ENCODE measurements at regions not wholly inside any gene's neighbourhood (a gene's known extent, or its start where the extent isn't known, plus 50 kb on each side); places are given as distances from the start of the nearest gene placed in this dataset.
"Not testable (repeated sequence)": the region's sequence is repeated elsewhere in the genome, so short reads cannot be mapped to it uniquely, and the experiment has no call there.

DNA sequence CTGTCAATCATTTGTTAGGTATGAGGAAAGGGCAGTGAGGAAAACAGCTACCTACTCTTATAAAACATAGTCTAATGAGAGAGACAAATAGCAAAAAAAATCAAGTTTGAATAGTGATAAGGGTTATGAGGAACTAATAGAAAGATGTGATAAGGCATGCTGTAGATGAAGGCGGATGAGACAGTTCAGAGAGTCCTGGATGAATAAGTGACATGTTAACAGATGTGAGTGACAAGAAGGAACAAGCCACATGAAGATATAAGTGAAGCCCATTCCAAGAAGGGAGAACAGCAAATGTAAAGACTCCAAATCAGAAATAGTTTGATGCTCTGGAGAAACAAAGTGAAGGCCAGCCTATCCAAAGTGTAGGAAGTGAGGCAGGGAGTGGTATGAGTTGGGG is 154.1 kb upstream of the SYT10 start:
- DNase-seq: no peak

DNA sequence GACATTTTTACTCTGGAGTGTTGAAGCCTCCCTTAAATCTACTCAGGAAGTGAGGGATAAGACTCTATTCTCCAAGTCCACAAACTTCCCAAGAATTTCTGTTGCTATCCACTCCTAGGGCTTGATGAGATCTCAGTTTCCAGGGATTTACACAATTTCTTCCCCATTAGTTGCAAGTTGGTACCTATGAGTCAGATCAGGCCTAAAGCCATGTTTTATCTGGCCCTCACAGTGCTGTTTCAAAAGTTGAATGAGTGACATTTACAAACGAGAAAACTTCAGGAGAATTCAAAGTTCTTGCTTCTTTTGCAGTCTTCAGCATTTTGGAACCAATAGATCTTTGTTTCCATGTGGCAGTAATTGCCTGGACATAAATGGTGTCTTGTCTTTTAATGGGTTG is 156.4 kb upstream of the SYT10 start:
- DNase-seq: no peak

DNA sequence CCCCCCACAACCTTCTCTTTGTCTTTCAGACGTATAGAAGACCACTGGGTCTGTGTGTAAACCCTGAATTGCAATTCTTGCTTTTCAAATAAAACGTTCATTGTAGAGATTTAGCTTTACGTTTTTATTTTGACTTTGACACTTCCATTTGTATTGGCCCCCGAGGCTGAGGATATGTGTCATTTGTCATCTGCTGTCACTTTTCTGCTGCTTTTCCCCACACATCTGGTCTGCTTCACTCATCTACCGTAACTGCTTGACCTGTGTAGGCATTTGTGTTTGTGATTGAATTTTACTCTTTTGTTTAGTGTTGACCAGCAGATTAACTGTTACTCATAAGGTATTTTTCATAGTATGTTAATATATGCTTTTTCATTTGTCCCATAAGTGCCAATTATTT is 157.2 kb upstream of the SYT10 start:
- no peak for DNase-seq

DNA sequence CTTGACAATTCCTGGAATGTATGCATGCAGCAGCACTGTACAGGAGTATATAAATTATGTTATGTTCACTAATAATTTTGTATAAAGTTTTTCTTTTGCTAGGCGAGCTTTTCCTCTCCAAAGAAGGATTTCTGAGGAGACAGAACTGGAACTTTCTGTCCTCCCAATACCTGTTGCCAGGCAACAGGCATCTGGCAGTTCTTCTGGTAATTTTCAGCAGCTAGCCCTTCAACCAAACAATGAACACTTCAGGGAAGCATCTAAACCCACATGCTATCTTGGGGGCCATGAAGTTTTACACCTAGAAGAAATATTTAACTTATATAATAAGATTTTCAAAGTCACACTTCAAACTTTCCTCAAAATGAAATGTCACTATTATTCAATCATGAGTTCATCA is 162.9 kb upstream of the SYT10 start:
- DNase-seq: peak; percentile 5

DNA sequence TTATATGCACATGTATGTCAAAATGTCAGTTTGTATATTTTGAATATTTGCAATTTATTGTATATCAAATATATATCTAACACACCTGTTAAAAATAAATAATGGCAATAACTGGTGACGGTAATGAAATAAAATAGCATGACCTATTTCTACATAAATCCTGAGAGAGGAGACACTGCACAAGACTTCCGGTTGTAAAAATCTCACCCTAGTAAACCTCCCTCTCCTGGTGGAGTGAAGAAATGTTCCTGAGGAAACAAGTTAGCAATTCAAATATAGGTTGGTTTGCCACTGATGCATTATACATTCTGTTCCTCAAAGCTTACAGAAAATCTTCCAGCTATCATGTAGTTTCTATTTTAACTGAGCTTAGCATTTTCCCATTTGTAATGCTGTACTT is 166.1 kb upstream of the SYT10 start:
- DNase-seq: peak; percentile 17

DNA sequence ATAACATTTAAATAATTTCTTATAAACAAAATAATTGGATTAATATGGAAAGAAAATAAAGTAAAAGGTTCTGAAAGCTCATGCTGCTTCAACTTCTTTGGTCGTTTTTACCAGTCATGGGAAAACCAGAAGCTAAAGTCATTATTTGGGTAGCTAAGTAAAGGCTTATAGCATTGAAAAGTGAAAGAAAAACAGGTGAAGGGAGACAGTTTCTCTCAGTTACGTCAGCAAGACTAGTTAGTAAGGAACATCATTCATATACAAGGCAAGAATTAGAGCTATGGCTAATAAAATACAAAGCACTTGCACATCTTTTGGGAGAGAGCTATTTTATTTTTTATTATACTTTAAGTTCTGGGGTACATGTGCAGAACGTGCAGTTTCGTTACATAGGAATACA is 170.3 kb upstream of the SYT10 start:
- DNase-seq: no peak

DNA sequence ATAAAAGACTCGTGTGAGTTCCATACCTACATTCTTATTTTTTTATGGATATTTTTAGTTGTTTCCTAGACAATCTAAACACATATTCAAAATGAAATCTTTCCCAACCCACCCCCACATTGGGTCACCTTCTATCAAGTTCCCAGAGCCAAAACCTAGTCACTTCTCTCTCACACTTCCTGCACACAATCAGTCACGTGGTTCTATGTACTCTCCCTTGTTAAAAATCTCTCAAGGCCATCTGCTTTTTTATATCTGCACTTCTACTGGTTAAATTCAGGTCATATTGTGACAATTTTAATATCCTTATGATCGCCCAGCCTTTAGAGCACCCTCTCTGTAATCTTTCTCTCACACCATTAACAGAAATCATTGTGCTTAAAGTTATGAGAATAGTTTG is 175.0 kb upstream of the SYT10 start:
- no peak for DNase-seq

DNA sequence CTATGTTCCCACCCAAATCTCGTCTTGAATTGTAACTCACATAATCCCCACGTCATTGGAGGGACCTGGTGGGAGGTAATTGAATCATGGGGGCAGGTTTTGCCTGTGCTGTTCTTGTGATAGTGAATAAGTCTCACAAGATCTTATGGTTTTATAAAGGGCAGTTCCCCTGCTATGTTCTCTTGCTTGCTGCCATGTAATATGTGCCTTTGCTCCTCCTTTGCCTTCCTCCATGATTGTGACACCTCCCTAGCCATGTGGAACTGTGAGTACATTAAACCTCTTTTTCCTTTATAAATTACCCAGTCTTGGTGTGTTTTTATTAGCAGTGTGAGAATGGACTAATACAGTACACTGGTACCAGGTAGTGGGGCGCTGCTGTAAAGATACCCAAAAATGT is 177.6 kb upstream of the SYT10 start:
- DNase-seq: no peak

DNA sequence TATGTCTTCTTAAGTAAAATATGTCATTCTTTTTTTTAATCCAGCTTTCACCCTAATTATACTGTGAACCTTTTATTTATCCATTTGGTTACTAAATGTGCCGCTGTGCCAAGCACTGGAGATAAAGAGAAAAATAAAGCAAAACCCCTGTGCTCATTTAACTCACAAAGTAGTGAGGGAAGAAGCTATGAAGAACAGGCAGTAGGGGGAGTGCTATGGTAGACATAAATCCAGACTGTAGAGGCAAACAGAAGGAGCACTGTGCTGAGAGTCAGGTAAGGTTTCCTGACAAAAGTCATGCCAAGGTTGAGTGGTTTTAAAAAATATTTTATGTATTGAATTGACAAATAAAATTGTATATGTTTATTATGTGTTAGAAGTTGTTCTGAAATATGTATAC is 188.5 kb upstream of the SYT10 start:
- no peak for DNase-seq

DNA sequence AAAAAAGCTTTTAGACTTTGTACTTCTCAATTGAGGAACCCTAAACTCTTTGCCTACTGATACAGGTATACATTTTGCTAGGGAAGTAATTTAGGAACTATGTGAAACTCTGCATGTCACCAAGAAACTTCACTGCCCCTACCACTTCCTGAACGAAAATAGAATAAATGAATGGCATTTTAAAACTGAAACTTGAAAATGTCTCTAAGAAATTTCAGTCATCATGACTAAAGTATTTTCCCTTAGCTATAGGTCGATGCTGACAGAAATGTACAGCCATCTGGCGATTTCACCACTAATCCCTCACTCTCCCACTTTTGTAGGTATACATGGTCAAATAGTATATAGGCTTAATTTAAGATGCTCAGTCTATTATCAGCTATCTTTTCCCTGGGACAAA is 194.9 kb upstream of the SYT10 start:
- DNase-seq: no peak

DNA sequence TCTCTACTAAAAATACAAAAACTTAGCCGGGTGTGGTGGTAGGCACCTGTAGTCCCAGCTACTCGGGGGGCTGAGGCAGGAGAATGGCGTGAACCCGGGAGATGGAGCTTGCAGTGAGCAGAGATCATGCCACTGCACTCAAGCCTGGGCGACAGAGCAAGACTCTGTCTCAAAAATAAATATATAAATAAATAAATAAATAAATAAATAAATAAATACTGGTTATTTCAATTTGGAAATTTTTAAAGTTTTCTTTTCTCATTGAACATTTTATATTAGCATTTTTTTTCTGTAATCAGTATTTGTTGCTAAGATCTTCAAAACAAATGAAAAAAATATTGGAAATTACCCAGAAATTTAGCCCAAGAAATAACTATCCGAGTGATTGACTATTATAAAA is 197.3 kb upstream of the SYT10 start:
- DNase-seq: not testable (repeated sequence)

DNA sequence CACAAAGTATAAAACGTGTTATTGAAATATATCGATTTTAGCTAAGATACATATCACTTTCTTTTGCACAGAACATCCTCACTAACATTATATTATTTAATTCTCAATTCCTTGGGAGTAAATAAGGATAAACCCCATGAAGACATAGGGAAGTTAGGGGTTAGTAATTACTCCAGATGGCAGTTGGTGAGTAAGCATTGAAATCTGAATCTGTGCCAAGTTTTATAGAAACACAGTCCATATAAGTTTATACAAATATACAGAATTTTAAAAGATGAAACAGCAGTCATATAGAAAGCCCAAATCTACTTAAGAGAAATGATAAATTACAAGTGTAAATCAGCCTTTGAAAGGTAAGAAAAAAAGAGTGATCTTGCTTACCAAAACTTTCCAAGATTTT is 200.4 kb upstream of the SYT10 start:
- no peak for DNase-seq

DNA sequence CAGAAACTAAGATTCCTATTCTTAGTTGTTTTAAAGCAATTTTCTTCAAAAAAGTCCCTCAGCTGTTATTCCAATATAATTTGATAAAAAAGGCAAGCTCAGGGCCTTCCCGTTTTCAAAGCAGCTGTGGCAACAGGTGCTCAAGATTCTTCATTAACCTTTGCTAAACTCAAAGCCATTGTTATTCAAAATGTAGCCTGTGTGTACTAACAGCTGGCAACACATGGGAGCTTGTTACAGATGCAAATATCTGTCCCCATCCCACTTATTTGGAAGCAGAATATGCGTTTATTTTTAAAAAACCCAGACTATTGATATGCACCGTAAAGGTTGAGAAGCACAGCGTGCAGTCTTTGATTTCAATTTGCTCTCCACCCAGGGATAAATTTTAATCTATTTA is 210.4 kb upstream of the SYT10 start:
- DNase-seq: no peak

DNA sequence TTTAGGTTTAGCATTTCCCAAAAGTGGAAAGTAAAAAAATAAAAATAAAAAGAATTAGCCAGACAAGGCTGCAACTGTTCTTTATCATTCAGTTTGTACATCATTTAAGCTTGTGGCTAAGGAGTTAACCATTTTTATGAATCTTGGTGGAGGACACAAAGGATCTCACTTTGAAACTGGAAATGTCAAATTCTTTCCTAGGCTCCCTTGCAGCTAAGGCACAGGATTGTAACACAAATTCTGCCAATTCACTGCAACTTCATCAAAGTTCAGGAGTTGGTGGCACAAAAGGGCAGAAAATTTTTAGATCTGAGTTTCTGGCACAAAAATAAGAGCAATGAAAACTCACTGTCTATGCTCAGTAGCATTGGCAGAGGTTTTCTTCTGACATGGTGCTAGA is 211.2 kb upstream of the SYT10 start:
- no peak for DNase-seq

DNA sequence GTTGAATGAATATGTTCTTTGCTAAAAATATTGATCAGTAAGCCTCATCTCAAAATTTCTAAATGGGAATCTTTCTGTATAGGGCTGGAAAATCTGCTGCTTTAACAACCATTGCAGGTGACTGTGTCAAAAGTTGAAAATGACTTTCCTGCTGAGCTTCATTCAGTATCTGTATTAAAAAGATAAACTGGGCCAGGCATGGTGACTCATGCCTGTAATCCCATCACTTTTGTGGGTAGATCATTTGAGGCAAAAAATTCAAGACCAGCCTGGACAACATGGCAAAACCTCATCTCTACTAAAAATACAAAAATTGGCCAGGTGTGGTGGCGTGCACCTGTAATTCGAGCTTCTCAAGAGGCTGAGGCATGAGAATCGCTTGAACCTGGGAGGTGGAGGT is 213.7 kb upstream of the SYT10 start:
- DNase-seq: no peak

DNA sequence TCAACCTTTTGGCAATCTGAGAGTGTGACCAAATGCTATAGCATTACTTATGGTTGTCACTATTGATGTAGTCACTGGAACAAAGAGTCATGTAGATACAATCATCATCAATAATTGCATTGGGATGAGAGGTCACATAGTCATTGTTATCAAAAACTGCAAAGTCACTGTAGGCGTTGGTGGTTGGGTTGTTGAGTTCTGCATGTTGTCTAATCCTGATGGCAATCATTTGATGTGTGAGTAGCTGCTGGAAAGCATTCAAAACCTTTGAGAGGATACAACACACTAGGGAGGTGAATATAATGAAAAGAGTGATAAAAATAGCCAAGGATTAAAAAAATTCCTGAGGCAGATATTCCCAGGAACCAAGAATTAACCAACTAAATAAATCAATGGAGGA is 214.7 kb upstream of the SYT10 start:
- no peak for DNase-seq

DNA sequence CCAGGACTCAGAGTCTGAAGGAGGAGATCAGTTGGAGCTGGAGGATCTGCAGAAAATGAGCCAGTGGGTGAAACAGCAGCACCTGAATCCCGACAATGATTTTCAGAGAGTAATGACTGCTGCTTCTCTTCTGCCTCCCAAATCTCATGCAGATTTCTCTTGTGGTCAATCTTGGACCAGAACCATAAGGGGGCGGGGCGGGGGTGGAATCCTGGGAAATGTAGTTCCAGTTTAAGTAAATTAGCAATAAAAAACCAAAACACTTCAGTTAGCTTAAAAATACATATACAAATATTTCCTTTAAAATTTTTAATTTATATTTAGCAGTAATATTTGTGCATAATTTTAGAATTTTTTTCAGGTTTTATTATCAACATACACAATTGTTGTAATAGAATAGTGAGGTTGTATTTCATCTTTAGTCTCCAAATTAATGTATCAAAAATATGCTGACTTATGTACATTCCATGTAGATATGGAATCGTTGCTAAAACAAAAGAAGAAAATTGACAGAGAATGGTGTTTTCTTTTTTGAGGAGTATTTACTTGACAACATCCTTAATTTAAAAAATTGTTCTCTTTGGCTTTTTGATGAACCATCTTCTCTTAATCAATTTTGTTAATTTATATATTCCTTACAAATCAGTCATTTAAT is 223.5 kb upstream of the SYT10 start:
- DNase-seq: no peak

DNA sequence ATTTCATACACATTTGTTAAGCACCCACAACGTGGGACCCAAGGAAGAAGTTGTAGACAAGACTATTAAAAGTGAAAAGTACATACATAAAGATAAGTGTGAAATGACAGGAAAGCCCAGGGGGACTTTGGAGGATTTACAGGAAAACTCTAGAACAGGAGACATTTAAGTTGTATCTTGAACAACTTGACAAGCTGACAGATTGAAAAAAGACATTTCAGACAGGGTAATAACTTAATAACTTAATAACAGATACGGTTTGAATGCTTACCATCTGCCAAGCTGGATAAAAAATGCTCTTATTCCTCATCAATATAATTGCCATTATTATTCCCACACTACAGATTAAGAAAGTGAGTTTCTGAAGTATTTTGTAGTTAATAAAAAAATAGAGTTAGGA is 229.7 kb upstream of the SYT10 start:
- no peak for DNase-seq

DNA sequence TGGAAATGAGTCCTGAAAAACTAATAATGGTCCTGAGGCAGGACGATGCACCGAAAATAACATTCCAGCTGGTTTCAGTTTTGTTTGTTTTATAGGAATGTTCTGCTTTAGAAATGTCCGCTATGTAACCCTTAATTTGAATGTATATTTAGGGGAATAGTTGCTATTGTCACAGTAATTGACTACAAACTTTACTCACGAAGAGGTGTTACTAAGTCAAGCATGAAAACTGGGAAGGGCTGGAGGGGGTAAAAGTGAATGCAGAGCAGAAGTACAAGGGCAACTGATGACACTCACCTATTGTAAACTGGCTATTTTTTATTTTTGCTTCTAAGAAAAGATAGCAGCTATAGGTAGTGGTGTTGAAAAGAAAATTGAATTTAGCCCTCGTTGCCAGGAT is 230.7 kb upstream of the SYT10 start:
- no peak for DNase-seq

DNA sequence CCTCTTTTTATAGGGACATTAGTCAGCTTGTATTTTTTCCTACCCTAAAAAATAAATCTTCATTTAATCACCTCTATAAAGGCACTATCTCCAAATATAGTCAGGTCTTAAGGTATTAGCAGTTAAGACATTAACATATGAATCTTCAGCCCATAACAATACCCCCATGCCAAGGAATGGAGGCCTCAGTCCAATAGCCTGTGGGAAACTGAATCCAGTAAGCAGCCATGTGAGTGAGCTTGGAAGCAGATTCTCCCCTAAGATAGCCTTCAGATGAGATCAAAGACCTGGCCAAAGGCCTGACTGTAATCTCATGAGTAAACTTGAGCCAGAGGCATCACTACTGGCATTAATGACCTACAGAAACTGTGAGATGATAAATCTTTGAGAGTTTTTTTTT is 232.1 kb upstream of the SYT10 start:
- DNase-seq: no peak

DNA sequence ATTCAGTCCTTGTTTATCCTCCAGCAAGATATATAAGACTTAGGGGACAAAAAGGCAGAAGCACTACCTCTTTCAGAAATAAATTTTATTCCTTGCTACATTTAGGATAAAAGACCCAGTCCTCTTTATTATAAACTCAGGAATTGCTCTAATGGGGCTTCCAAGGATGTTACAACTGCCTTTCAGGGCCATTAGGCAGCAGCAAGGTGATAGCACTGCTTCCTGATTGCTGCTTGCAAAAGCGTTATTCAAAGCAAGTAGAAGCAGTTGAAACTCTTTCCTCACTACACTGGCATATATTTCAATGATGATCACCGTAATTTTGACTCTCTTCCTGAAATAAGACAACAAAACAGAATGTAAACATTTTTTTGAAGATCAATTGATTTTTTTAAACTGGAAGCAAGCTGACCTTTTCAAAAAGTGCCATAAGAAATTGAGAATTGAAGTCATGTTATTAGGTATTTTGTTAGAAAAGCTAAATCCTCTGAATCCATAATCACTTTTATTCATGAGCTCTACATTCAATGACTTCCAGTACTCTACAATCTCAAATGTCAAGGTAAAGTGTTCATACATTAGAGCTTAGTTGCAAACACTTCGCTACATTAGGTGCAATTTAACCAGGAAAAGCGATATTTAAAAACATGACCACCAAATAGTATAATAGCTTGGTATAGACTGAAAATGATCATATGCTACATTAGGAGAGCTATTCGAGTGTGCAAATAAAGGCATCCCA is 233.4 kb upstream of the SYT10 start:
- no peak for DNase-seq

DNA sequence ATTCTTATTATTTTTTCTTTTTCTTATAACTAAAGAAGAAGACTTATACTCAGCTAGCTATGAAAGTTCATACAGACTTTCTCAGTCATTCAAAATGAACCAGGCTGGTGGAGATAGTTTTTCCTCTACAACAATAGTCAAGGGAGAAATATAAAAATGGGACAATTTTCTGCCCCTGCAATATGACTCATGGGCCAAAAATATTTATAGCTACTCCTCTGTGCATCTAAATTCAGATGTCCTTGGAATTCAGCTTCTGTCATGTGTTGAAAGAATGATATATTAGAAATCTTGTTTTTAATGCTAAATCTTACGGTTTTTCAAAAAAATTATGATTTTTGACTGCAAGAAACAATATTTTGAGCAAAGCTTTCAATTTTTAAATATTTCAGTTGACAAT is 237.2 kb upstream of the SYT10 start:
- no peak for DNase-seq

DNA sequence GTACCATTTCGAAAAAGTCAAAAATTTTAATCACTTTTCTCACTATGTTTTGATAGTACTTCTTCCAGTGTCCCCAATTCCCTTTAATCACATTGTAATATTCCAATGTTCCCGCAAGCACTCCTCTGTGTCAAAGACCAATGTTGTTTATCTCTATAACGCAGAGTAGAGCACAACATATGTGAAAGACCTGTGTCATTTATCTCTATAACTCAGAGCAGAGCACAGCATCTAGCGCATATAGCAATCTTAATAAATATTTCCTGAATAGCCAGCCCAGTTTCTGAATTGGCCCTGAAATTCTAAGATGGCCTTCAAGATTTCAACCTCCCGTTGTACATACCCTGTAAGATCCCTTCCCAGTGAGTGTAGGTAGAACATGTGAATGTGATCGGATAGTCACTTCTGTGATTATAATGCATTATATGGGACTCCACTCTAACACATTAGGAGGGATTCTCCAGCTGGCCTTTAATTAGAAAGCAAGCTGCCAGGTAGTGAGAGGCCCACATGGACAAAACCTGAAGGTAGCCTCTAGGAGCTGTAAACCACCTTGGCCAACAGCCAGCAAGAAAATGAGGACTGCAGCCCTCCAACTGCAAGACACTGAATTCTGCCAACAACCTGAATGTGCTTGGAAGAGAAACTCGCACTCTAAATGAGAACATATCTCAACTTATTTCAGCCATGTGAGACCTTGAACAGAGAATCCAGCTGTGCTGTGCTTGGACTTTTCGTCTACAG is 238.8 kb upstream of the SYT10 start:
- no peak for DNase-seq

DNA sequence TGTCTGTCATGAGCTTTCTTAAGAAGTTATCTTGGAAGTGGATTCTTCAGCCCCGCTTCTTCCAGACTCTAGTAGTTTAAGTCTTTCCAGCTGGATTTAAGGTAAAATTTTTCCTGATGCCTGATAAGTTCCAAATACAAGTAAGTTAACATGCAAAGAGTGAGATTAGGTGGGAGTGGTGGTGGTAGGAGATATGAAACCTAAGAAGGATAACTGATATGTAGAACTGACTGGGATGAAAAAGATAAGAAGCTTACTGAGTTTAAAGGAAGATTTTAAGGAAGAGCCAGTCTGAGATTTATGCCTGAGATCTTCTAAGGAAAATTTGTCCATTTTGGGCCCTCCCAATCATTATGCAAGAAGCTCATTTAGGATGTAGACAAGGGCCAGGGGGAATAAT is 250.9 kb upstream of the SYT10 start:
- no peak for DNase-seq

All from NCI-H1436 (cell line).